H1 (cell line): ENCODE measurements at regions not wholly inside any gene's neighbourhood (a gene's known extent, or its start where the extent isn't known, plus 50 kb on each side); places are given as distances from the start of the nearest gene placed in this dataset.

Source experiments
- POU5F1 ChIP-seq: IDR thresholded peaks from 2 replicates; pipeline ENCODE4 v1.6.1; 2011; ENCODE audit warnings: low read depth, mild to moderate bottlenecking, low read length, moderate library complexity
- SIN3A ChIP-seq, 2 experiments: IDR thresholded peaks in 1 of 2; conservative IDR thresholded peaks in 1 of 2; 2 replicates each; pipeline ENCODE4 v1.6.1; 2011 to 2012; ENCODE audit warnings: low read length in 2 of 2, improper control_type of control experiment in 1 of 2, low read depth in 1 of 2, mild to moderate bottlenecking in 1 of 2
- YY1 ChIP-seq: IDR thresholded peaks from 2 replicates; pipeline ENCODE4 v1.6.1; 2011; ENCODE audit warnings: low read depth, mild to moderate bottlenecking, low read length
- ZNF274 ChIP-seq: IDR thresholded peaks from 2 replicates; pipeline ENCODE4 v1.7.0; 2012; ENCODE audit warnings: low read length, borderline replicate concordance; ENCODE audit errors: extremely low read depth

DNA sequence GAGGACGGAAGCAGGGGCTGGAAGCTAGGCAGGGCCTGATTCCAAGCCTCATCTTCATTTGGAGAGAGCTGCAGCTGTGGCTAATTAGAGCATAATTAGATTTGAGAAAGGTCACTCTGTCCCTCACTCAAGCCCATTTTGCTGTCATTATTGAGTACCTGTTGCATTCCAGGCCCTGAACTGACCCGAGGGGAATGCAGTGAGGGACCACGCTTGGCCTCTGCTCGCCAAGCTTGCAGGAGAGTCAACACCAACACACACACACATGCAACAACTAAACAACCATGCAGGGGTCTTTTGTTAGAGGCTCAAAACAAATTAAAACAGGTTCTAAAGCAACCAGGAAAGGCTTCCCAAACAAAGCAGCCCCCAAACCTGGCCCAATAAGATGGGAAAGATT, 52.7 kb upstream of the MAMLD1 start (continued):
- TF ChIP-seq ZNF274 = no peak
- no peak for TF ChIP-seq YY1
- no peak for TF ChIP-seq SIN3A (conservative IDR thresholded peaks at IDR 0.05 in 1 of 2, IDR thresholded peaks at IDR 0.05 in 1 of 2; ENCODE audit: low read depth in 1 of 2, low read length in 2 of 2)
- no peak for TF ChIP-seq POU5F1
